Heart left ventricle (tissue), 16 donors: ENCODE measurements at regions not wholly inside any gene's neighbourhood (a gene's known extent, or its start where the extent isn't known, plus 50 kb on each side); places are given as distances from the start of the nearest gene placed in this dataset.

Experiments
- ATAC-seq, 4 donors: fragments of 200-7000 bp; cut with Tn5 transposase; one replicate each; pipeline ENCODE4 v1.9.1; 2020 to 2022; ENCODE audit warnings: moderate library complexity in 4 of 4, mild to moderate bottlenecking in 3 of 4, moderate number of reproducible peaks in 1 of 4
- DNase-seq, 5 donors: peaks; one replicate each; pipeline ENCODE4 v3.0.0-alpha.2; 2020
- H3K27ac ChIP-seq, 12 donors: fragments of 200-600 bp; sonication (generic) in 4 of 12; one replicate each; pipeline versions ENCODE4 v1.5.0 to v1.8.0; 2016 to 2022; ENCODE audit warnings: mild to moderate bottlenecking in 2 of 12
- H3K27me3 ChIP-seq, 9 donors: fragments of 200-600 bp; sonication (generic) in 2 of 9; one replicate each; pipeline versions ENCODE4 v1.5.1 to v1.8.0; 2016 to 2022; ENCODE audit warnings: mild to moderate bottlenecking in 3 of 9
- H3K36me3 ChIP-seq, 9 donors: fragments of 200-600 bp; sonication (generic) in 2 of 9; one replicate each; pipeline versions ENCODE4 v1.5.0 to v1.8.0; 2018 to 2022; ENCODE audit warnings: mild to moderate bottlenecking in 2 of 9
- H3K4me1 ChIP-seq, 12 donors: fragments of 200-600 bp; sonication (generic) in 4 of 12; one replicate each; pipeline versions ENCODE4 v1.5.0 to v1.8.0; 2016 to 2022; ENCODE audit warnings: mild to moderate bottlenecking in 3 of 12
- H3K4me3 ChIP-seq, 12 donors: fragments of 200-600 bp; sonication (generic) in 4 of 12; one replicate each; pipeline versions ENCODE4 v1.5.0 to v1.8.0; 2017 to 2022; ENCODE audit warnings: mild to moderate bottlenecking in 9 of 12, moderate library complexity in 4 of 12
- H3K9me3 ChIP-seq, 12 donors: fragments of 200-600 bp; sonication (generic) in 4 of 12; one replicate each; pipeline versions ENCODE4 v1.5.0 to v1.8.0; 2016 to 2022; ENCODE audit warnings: mild to moderate bottlenecking in 1 of 12
- POLR2A ChIP-seq, 2 donors: fragments of 450-650 bp; IDR thresholded peaks; one replicate each; pipeline ENCODE4 v1.6.1; 2017; ENCODE audit warnings: antibody characterized with exemption in 2 of 2, mild to moderate bottlenecking in 2 of 2, moderate library complexity in 2 of 2
- WGBS, 4 donors: extraction: QIAGEN DNeasy Blood & Tissue Kit in 2 of 4; methylation state at CpG; one replicate each; pipeline versions ENCODE4 v1.1.5 to v1.1.7; 2013 to 2018; 5-methylcytosine and 5-hydroxymethylcytosine counted together
- intact Hi-C, 10 donors: fragments of 100-400 bp; cut with DNase I; formaldehyde crosslinking; loops; one replicate each; pipeline versions ENCODE4 v1.11.1 to v1.14.2; 2022
- TF ChIP-seq, protein P1 (sequence below), 12 donors: fragments of 200-600 bp; sonication (generic) in 4 of 12; IDR thresholded peaks; one replicate each; pipeline versions ENCODE4 v1.5.0 to v1.8.0; 2018 to 2022; ENCODE audit warnings: antibody characterized with exemption in 12 of 12, mild to moderate bottlenecking in 5 of 12
- donor health status: ischemic (EF 13 %, LVEDD 7.1; RV severe dilation, severe dysfunction).
- donor health status: healthy with polysubstance abuse.
- donor health status: DM: no; HTN: yes; CAD: no.
- donor health status: DM: no; HTN: no; CAD: no.
- donor health status: ischemic (EF 25% LVEDD 6.9; RV normal size, moderate dysfunction).
- donor health status: ischemic (EF 25% LVEDD 5.7; RV mildly dilated, moderate dysfunction).
- donor health status: healthy.
- donor health status: DM: yes; HTN: yes; CAD: no.
- donor health status: ischemic (EF 35%, LVEDD 5.7; RV mildly dilated, moderate dysfunction).
- donor health status: nonischemic (EF 11% LVEDD 7.7; RV severe dilation, severe dysfunction).
- donor health status: DM: yes; HTN: yes; CAD: no.
- donor health status: PGD.
- donor health status: ischemic (EF 29% LVEDD 5.4; RV normal size, mild dysfunction).
- donor health status: nonischemic (EF 23%, LVEDD 6.1; RV moderate dilation, normal function).

GRCh38 chr3:99330924-99331532 is 307.4 kb upstream of the COL8A1 start:
- Histone ChIP-seq H3K9me3 (peaks cover 0 to 8% (median 0%) of the 10 kb centered on the region in 12 donors), H3K4me1 (no peaks in the 10 kb centered on the region), H3K27me3 (no peaks in the 10 kb centered on the region), H3K27ac (no peak overlapping the region), H3K36me3 (no peaks in the 10 kb centered on the region), H3K4me3 (no peak overlapping the region)
- intact Hi-C loops = no loop called here
- 92 to 97% (median 93%) methylated on average over 1 of the region's 1 CpG for WGBS, 4 donors
- TF ChIP-seq, protein P1, sequence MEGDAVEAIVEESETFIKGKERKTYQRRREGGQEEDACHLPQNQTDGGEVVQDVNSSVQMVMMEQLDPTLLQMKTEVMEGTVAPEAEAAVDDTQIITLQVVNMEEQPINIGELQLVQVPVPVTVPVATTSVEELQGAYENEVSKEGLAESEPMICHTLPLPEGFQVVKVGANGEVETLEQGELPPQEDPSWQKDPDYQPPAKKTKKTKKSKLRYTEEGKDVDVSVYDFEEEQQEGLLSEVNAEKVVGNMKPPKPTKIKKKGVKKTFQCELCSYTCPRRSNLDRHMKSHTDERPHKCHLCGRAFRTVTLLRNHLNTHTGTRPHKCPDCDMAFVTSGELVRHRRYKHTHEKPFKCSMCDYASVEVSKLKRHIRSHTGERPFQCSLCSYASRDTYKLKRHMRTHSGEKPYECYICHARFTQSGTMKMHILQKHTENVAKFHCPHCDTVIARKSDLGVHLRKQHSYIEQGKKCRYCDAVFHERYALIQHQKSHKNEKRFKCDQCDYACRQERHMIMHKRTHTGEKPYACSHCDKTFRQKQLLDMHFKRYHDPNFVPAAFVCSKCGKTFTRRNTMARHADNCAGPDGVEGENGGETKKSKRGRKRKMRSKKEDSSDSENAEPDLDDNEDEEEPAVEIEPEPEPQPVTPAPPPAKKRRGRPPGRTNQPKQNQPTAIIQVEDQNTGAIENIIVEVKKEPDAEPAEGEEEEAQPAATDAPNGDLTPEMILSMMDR (IDR thresholded peaks at IDR 0.05) = no peak
- TF ChIP-seq POLR2A (IDR thresholded peaks at IDR 0.05) = no peak
- DNase-seq (no peak), ATAC-seq (no peak)

- ATAC-seq = peak in 1 of 4 donors; percentile 44
- intact Hi-C loops = no loop called here
- 40 to 46% (median 46%) methylated on average over 2 of the region's 2 CpGs for WGBS, 4 donors
- Histone ChIP-seq H3K4me3 (no peak overlapping the region), H3K9me3 (peaks cover 0 to 8% (median 0%) of the 10 kb centered on the region in 12 donors), H3K27me3 (no peaks in the 10 kb centered on the region), H3K27ac (no peak overlapping the region), H3K4me1 (no peaks in the 10 kb centered on the region), H3K36me3 (no peaks in the 10 kb centered on the region)
- TF ChIP-seq, protein P1 (IDR thresholded peaks at IDR 0.05) = no peak
- TF ChIP-seq POLR2A (IDR thresholded peaks at IDR 0.05) = no peak
- no peak for DNase-seq
These were observed 308.1 kb upstream of the COL8A1 start for GRCh38 chr3:99330281-99330680.

DNA sequence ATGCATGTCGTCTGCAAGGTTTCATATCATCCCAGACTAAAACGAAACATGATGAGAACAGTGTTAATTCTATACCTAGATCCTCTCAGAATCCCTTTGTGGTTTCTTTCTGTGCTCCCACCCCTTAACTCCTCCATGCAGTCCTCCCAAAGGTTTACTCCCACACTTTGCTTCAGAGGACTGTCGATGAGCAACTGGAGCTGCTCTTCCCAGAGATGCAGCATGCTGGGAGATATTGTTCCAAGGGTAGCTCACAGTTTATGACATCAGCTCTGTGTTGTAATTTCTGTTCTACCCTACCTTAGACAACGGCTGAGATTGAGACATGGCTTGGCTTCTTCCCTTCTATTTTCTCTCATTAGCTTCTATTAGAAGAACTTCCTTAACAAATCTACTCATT is 313.0 kb upstream of the COL8A1 start:
- intact Hi-C loops = no loop called here
- no peaks in the 10 kb centered on the region for H3K9me3 ChIP-seq
- DNase-seq = no peak
- no peaks in the 10 kb centered on the region for H3K27me3 ChIP-seq
- peak in 2 of 4 donors; percentile 81 to 83 for ATAC-seq
- TF ChIP-seq POLR2A (IDR thresholded peaks at IDR 0.05) = no peak
- TF ChIP-seq, protein P1 (IDR thresholded peaks at IDR 0.05) = no peak
- no peaks in the 10 kb centered on the region for H3K4me1 ChIP-seq
- H3K27ac ChIP-seq = no peak overlapping the region
- H3K36me3 ChIP-seq = no peaks in the 10 kb centered on the region
- WGBS, 4 donors = 55 to 63% (median 61%) methylated on average over 4 of the region's 4 CpGs
- no peak overlapping the region for H3K4me3 ChIP-seq

DNA sequence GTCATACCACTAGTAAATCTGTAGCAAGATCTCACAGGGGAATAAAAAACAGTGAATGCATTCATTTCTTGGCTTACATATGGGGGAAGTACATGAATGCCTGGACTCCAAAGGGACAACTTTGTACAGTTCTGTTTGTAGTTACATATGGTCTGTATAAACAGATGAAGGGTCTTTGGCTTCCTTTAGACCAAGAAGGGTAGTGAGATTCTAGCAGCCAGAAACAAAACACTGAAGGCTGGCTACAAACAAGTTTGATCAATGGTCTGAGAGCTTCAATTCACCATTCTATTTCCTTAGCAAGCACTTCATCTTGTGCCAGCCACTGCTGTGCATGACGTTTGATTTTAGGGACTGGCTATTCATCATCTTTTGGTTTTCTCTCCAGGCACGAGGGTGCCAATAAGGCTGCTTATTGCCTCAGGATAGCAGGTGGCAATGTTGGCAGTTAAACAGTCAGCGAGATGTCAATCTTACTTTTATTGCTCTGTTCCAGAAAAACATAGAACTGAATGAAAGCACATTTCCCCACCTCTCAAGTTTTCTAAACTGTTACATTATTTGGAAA is 313.7 kb upstream of the COL8A1 start:
- Histone ChIP-seq H3K4me1 (no peaks in the 10 kb centered on the region), H3K4me3 (no peak overlapping the region), H3K9me3 (no peaks in the 10 kb centered on the region), H3K27me3 (no peaks in the 10 kb centered on the region), H3K27ac (no peak overlapping the region), H3K36me3 (no peaks in the 10 kb centered on the region)
- DNase-seq (no peak), ATAC-seq (no peak)
- 48 to 58% (median 53%) methylated on average over 3 of the region's 3 CpGs for WGBS, 4 donors
- TF ChIP-seq, protein P1 (IDR thresholded peaks at IDR 0.05) = no peak
- intact Hi-C loops = no loop called here
